Astrocyte of the hippocampus (primary cell): ENCODE measurements at regions not wholly inside any gene's neighbourhood (a gene's known extent, or its start where the extent isn't known, plus 50 kb on each side); places are given as distances from the start of the nearest gene placed in this dataset.

Experiments
- DNase-seq: peaks from one replicate; pipeline ENCODE4 v3.0.0; 2011; ENCODE audit warnings: low read depth, low spot score

GRCh38 chr20:51266353-51266752, 243.4 kb upstream of the KCNG1 start:
- DNase-seq = no peak

GRCh38 chr20:51265361-51265760, 242.5 kb upstream of the KCNG1 start:
- DNase-seq = no peak

GRCh38 chr20:51262240-51262639, 239.3 kb upstream of the KCNG1 start:
- no peak for DNase-seq

- DNase-seq = no peak
Observed at GRCh38 chr20:51259455-51259854, 236.5 kb upstream of the KCNG1 start.

- DNase-seq = peak; percentile 65
Observed at GRCh38 chr20:51258582-51259165, 235.8 kb upstream of the KCNG1 start.

GRCh38 chr20:51255417-51255816, 232.5 kb upstream of the KCNG1 start:
- no peak for DNase-seq

- no peak for DNase-seq
Observed at GRCh38 chr20:51253280-51253679, 230.4 kb upstream of the KCNG1 start.

GRCh38 chr20:51249781-51250180, 226.9 kb upstream of the KCNG1 start:
- no peak for DNase-seq

GRCh38 chr20:51249215-51249614, 226.3 kb upstream of the KCNG1 start:
- peak; percentile 12 for DNase-seq

- no peak for DNase-seq
Observed at GRCh38 chr20:51244466-51244865, 221.6 kb upstream of the KCNG1 start.

- no peak for DNase-seq
Observed at GRCh38 chr20:51238675-51239305, 215.9 kb upstream of the KCNG1 start.

GRCh38 chr20:51237791-51238190, 214.9 kb upstream of the KCNG1 start:
- no peak for DNase-seq

GRCh38 chr20:51237278-51237677, 214.4 kb upstream of the KCNG1 start:
- DNase-seq = no peak

- DNase-seq = peak; percentile 52
Observed at GRCh38 chr20:51236421-51236820, 213.5 kb upstream of the KCNG1 start.

- DNase-seq = no peak
Observed at GRCh38 chr20:51233345-51233744, 210.4 kb upstream of the KCNG1 start.

GRCh38 chr20:51230727-51231126, 207.8 kb upstream of the KCNG1 start:
- DNase-seq = no peak

- DNase-seq = no peak
Observed at GRCh38 chr20:51228763-51229162, 205.9 kb upstream of the KCNG1 start.

- DNase-seq = no peak
Observed at GRCh38 chr20:51227744-51228143, 204.8 kb upstream of the KCNG1 start.

- DNase-seq = no peak
Observed at GRCh38 chr20:51223183-51223720, 200.3 kb upstream of the KCNG1 start.

GRCh38 chr20:51221791-51222408, 199.0 kb upstream of the KCNG1 start:
- no peak for DNase-seq

GRCh38 chr20:51221103-51221502, 198.2 kb upstream of the KCNG1 start:
- DNase-seq = no peak

GRCh38 chr20:51220293-51220706, 197.4 kb upstream of the KCNG1 start:
- DNase-seq = peak; percentile 7

GRCh38 chr20:51219544-51219943, 196.6 kb upstream of the KCNG1 start:
- no peak for DNase-seq
